ENCODE measurements at regions not wholly inside any gene's neighbourhood (a gene's known extent, or its start where the extent isn't known, plus 50 kb on each side); places are given as distances from the start of the nearest gene placed in this dataset.

GRCh38 chr11:38384568-38384967, 1786.5 kb upstream of the RAG2 start (continued):
- TF ChIP-seq CTCF (IDR thresholded peaks at IDR 0.05) = no peak

- Histone ChIP-seq H3K4me2 (no peak overlapping the region), H3K4me3 (no peak overlapping the region), H3K27ac (no peak overlapping the region), H3K9me3 (peaks cover 2% of the 10 kb centered on the region; the same call in 1 of the 3 replicates), H3K4me1 (no peaks in the 10 kb centered on the region)
- POLR2A ChIA-PET = no interaction called here
- ATAC-seq = no peak
- TF ChIP-seq CHD4 (IDR thresholded peaks at IDR 0.05; ENCODE audit: borderline replicate concordance) (no peak), MAZ (IDR thresholded peaks at IDR 0.05; ENCODE audit: borderline replicate concordance, low read depth, low read length) (no peak), EHF (CRISPR knock-in tag; IDR thresholded peaks at IDR 0.05) (no peak), PBX3 (IDR thresholded peaks at IDR 0.05) (no peak), HEYL (CRISPR knock-in tag; IDR thresholded peaks at IDR 0.05) (no peak), NFE2L2 (conservative IDR thresholded peaks at IDR 0.05; ENCODE audit: low read length) (no peak), BCL3 (IDR thresholded peaks at IDR 0.05) (no peak)
- WGBS (ENCODE audit: missing lambda C conversion rate) = 5% methylated on average over 3 of the region's 3 CpGs
- CTCF ChIA-PET = no interaction called here
- DNase-seq (ENCODE audit: low read depth in 1 of 2, low spot score in 1 of 2) = no peak
- FAIRE-seq = no peak
Observed at GRCh38 chr11:38365274-38365673, 1767.2 kb upstream of the RAG2 start.

GRCh38 chr11:38356255-38356654, 1758.2 kb upstream of the RAG2 start:
- DNase-seq (ENCODE audit: low read depth in 1 of 2, low spot score in 1 of 2) (no peak), FAIRE-seq (no peak), ATAC-seq (no peak)
- no peak overlapping the region for H3K27ac ChIP-seq
- no peak overlapping the region for H3K4me2 ChIP-seq
- H3K4me1 ChIP-seq = no peaks in the 10 kb centered on the region
- WGBS (ENCODE audit: missing lambda C conversion rate) = under 1% methylated on average over 2 of the region's 2 CpGs
- POLR2A ChIA-PET = no interaction called here
- H3K9me3 ChIP-seq = no peaks in the 10 kb centered on the region
- no peak overlapping the region for H3K4me3 ChIP-seq
- CTCF ChIA-PET = no interaction called here
- no peak for TF ChIP-seq POLR2AphosphoS2 (conservative IDR thresholded peaks at IDR 0.05; ENCODE audit: low read length)
- no peak for TF ChIP-seq ZNF302 (CRISPR knock-in tag; IDR thresholded peaks at IDR 0.05)
- no peak for TF ChIP-seq PHF8 (IDR thresholded peaks at IDR 0.05; ENCODE audit: borderline replicate concordance, low read depth)
- no peak for TF ChIP-seq HOXB13 (CRISPR knock-in tag; IDR thresholded peaks at IDR 0.05; ENCODE audit: low read depth)
- no peak for TF ChIP-seq RFX5 (IDR thresholded peaks at IDR 0.05)
- TF ChIP-seq ZSCAN20 (CRISPR knock-in tag; IDR thresholded peaks at IDR 0.05) = no peak
- no peak for TF ChIP-seq BCL3 (IDR thresholded peaks at IDR 0.05)
- TF ChIP-seq FOSL2 (IDR thresholded peaks at IDR 0.05) = no peak
- TF ChIP-seq FOSL2 (CRISPR knock-in tag; IDR thresholded peaks at IDR 0.05) = no peak
- no peak for TF ChIP-seq KDM1A (IDR thresholded peaks at IDR 0.05; ENCODE audit: low read depth)
- no peak for TF ChIP-seq MYC (IDR thresholded peaks at IDR 0.05; ENCODE audit: borderline replicate concordance, low read length)
- TF ChIP-seq KDM5A (IDR thresholded peaks at IDR 0.05) = no peak
- no peak for TF ChIP-seq EP300 (IDR thresholded peaks at IDR 0.05)
- TF ChIP-seq ZC3H11A (IDR thresholded peaks at IDR 0.05) = no peak
- no peak for TF ChIP-seq HMGXB4 (CRISPR knock-in tag; IDR thresholded peaks at IDR 0.05; ENCODE audit: borderline replicate concordance)
